ENCODE measurements at regions not wholly inside any gene's neighbourhood (a gene's known extent, or its start where the extent isn't known, plus 50 kb on each side); places are given as distances from the start of the nearest gene placed in this dataset.

- no peak for TF ChIP-seq CTCF (IDR thresholded peaks at IDR 0.05; ENCODE audit: poor library complexity, severe bottlenecking)
- TF ChIP-seq RAD21 (conservative IDR thresholded peaks at IDR 0.05) = no peak
- no peak for TF ChIP-seq SMC3 (conservative IDR thresholded peaks at IDR 0.05; ENCODE audit: poor library complexity)
- no peak for TF ChIP-seq POLR2AphosphoS5 (IDR thresholded peaks at IDR 0.05)
- no peak for TF ChIP-seq EZH2 (IDR thresholded peaks at IDR 0.05; ENCODE audit: borderline replicate concordance, insufficient read depth, low read length, poor library complexity, severe bottlenecking)
- TF ChIP-seq MXI1 (conservative IDR thresholded peaks at IDR 0.05; ENCODE audit: poor library complexity, severe bottlenecking) = no peak
- no peak for TF ChIP-seq REST (IDR thresholded peaks at IDR 0.05; ENCODE audit: borderline replicate concordance)
Measured at GRCh38 chr20:51890003-51890402, 87.7 kb upstream of the SALL4 start.

All from neural cell (in vitro differentiated cells).